GM19351 (cell line): ENCODE measurements at regions not wholly inside any gene's neighbourhood (a gene's known extent, or its start where the extent isn't known, plus 50 kb on each side); places are given as distances from the start of the nearest gene placed in this dataset.
"Not testable (repeated sequence)": the region's sequence is repeated elsewhere in the genome, so short reads cannot be mapped to it uniquely, and the experiment has no call there.

ENCODE experiments used
- ATAC-seq: cut with Tn5 transposase; IDR thresholded peaks from one replicate; pipeline ENCODE4 v1.9.1; 2021; ENCODE audit warnings: mild to moderate bottlenecking, moderate library complexity; ENCODE audit not compliant: unreplicated experiment

DNA sequence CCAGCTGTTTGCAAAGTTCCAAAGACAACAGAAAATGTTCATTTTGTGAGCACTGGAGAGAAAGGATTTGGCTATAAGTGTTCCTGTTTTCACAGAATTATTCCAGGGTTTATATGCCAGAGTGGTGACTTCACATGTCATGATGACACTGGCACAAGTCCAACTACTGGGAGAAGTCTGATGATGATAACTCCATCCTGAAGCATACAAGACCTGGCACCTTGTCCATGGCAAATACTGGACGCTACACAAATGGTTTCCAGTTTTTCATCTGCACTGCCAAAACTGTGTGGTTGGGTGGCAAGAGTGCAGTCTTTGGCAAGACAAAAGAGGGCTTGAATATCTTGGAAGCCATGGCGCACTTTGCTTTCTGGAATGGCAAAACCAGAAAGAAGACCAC is 385.0 kb downstream of the CDH11 start:
- no peak for ATAC-seq

DNA sequence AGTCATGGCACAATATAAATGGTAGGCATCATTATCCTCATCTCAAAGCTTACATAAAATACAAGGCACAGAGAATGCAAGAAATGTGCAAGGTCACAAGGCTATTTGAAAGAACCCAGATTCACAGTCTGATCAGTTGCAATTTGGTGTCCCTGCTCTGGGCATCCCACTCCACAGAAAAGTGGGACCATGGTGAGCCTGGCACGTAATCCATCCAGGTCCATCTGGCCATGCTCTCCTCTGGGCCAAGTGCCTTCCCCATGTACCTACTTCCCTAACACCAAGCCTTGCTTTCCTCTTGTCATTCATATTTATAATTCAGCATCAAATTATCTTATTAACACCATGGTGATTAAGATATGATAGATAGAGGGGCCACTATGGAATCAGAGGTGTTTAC is 390.0 kb downstream of the CDH11 start:
- no peak for ATAC-seq

DNA sequence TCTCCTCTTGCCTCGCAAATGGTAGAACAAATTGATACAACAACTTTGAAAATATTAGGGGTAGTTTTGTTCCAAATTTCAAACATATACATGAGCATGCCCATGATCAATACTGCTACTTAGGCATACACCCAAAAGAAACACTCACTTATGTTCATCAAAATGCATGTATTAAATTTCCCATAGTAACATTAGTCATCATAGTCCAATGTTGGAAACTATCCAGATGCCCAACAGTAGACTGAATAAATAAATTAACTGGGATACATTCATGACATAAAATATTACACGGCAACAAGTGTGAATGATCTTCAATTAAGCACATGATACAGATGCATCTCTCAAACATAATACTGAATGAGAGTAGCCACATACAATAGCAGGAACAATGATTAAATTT is 391.6 kb downstream of the CDH11 start:
- ATAC-seq, result no peak

DNA sequence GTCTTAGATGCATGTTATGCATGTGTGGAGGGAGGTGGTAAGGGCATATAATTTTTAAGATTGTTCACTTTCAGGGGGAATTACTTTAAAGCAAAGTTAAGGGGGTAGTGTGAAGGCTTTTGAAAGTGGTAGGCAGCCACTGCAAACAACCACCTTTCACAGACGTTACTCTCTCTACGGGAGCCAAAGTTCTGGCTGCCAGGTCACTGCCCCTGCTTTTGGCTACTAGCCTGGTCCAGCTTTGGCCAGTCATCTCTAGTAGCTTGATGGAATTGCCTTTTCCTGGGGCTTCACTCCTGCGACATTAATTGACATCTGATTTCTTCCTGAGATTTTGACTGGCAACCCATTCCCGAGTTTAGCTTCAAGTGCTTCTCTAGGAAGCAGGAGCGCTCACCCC is 397.5 kb downstream of the CDH11 start:
- no peak for ATAC-seq

DNA sequence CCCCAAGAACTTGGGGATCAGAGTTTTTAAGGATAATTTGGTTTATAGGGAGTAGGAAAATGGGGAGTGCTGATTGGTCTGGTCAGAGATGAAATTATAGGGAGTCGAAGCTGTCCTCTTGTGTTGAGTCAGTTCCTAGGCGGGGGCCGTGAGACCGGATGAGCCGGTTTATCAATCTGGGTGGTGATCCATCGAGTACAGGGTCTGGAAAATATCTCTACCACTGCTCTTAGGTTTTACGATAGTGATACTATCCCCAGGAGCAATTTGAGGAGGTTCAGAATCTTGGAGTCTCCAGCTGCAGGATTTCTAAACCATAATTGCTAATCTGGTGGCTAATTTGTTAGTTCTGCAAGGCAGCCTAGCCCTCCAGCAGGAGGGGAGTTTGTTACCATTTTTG is 403.4 kb downstream of the CDH11 start:
- no peak for ATAC-seq

DNA sequence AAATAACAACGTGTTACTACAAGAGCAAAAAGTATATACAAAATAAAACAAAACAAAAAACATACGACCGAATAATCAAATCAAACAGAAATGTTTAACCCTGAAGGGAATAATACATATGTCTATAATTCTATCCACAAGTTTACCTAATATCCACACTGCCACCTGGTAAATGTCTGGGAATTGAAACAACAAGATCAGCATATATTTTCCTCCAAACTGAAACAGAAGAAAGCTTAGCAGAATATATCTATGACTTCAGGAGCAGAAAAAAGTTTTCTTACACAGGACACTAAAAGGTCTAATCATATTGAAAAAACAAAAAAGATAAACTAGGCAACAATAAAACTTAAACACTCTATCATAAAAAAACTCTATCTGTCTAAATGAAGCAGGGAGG is 404.0 kb downstream of the CDH11 start:
- ATAC-seq, result no peak

DNA sequence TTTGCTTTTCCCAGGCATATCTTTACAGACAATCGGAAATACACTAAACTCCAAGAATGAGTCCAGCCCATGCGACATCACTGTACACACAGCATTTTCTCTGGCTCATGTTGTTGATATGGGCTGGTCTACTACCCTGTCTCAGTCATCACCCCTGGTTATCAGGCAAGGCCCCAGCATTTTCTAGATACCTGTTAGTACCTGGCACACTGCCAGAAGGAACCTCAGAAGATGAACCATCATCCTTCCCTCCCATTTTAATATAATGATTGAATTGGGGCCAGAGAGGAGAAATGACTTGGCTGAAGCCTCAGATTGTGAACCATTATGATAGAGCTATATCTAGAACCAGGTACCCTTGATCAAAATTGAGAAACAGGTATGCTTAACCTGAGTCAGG is 406.2 kb downstream of the CDH11 start:
- no peak for ATAC-seq

DNA sequence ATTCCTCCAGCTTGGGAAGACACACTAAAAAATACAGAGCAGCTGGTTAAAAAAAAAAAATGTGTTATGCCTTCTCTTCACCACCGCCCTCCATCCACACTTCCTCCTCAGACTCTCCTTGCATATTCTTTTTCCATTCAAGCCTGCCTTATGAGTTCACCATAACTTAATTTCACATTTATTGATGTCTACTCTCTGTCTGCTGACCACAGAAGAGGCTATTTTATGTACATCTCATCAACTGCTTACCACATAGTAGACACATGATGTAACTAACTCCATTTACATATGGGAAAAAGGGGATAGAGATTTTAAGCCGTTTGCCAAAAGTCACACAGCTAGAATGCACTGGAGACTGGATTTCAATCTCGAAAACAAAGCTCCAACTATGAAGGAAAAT is 409.8 kb downstream of the CDH11 start:
- no peak for ATAC-seq

DNA sequence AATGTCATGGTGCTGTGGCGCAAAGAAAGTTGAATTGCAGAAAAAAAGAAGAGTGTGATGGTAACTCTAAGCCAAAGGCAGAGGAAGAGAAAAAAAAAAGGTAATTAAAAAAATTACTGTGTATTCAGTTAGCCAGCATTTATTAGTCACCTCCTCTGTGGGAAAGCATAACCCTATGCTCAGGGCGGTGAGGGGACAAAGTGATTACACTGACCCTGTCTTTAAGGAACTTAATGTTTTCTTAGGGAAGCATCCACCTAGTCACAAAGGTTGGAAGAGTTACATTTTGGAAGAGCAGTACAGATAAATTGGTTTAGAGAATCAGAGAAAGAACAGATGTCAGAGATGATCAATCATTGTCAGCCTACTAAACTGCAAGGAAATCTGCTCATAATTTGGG is 410.3 kb downstream of the CDH11 start:
- no peak for ATAC-seq

DNA sequence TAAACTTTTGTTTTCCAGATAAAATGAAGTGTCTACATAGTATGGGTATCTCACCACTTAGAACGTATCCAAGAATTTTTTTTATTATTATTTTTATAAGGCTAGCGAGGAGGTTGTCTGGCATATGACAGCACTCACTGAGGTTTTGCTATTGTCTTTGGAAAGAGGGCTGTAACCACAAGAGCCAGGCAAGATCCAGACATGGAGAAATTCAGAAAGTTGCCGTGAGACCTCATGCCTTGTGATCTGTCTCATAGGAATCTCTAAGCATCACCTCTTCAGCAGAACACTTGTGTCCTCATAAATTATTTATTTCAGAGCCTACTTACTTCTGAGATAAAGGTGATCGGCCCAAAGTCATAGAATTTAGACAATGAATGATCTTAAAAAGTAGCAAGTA is 410.8 kb downstream of the CDH11 start:
- ATAC-seq, result no peak

DNA sequence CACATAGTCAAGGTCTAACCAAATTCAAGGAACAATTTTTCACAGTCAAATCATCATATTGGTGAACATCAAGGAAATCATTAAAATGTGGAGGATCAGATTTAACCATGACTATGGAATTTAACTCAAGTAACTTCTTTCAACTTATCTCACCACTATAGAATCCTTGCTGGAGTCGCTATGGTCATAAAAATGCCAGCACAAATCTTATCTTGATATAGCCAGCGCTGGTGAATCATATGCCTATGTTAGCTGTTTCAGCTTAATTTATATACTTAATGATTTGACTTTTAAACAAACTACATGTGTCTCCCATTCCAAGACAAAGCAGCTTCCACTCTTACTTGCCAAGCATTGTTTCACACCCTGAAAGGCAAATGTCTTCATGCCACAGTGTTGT is 416.4 kb downstream of the CDH11 start:
- ATAC-seq, result no peak

DNA sequence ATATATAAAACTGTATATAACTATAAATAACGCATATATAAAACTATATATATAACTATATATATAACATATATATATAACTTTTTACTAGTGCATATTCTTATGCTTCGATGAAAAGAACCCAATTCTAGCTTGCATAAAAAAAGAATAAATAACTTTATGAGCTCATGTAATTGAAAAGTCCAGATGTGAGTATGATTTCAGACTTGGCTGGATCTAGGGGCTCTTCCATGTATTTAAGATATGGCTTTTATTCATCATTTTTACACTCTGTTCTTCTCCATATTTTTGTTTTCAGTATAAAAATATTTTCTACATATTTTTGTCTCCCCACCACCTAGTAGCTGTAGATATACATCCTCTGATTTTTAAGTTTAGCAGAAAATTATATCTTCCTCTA is 417.5 kb downstream of the CDH11 start:
- no peak for ATAC-seq

DNA sequence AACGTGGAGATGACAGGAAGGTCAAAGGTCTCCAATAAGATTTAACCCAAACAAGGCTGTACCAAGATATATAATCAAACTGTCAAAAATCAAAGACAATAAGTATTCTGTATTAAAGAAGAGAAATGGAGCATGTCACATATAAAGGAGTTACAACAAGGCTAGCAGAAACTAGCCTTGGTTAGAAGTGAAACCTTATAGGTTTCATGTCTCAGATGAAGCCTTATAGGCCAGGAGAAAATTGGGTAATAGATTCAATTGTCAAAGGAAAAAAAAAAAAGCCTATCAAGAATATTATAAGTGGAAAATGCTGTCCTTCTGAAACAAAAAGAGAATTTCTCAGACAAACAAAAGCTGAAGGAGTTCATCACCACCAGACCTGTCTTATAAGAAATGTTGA is 419.4 kb downstream of the CDH11 start:
- no peak for ATAC-seq

DNA sequence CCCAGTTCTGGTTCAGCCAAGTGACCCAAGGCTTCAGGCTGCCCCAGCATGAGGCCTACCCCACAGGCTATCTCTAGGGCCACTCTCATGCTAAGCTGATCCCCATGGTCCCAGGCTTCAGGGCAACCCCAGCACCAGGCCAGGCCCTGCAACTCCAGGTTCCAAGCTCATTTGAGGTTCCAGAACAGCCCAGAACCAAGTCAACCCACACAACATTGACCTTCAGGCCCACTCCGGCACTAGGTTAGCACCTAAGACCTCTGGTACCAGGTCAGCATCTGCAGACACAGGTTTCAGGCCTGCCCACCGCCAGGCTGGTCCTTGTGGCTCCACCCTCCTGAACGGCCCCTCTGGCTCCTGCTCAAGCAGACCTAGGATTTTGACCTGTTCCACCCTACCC is 421.2 kb downstream of the CDH11 start:
- ATAC-seq, result no peak

DNA sequence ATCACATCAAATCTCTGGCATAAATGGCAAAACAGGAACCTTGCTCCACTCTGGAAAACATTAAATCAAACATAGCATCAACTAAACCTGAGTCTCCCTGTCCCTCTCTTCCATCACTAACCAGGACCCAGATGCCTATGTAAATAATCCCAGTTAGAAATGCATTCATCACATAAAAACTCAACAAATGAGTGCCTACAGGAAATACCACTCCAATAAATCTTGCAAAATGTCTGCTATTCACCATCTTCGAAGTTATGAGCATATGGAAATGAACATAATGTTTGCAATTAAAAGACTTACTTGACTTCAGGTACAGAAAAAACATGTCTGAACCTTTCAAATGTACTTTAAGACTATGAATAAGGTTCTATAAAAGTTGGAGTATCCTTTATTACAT is 425.0 kb downstream of the CDH11 start:
- ATAC-seq, result no peak

DNA sequence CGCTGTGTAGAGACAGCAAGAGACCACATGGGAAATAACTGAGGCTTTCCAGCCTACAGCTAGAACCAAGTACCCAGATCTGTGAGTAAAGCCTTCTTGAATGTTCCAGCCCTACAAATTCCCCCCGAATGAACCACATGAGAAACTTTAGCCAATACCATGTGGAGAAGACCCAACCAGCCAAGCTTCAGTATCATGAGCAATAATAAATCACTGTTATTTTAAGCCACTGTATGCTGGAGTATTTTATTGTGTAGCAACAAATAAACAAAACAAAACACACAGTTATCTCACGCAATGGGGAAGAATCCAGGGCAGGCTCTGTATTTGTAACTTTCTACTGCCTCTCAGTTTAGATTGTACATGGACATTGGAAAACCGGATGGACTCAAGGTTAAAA is 426.2 kb downstream of the CDH11 start:
- no peak for ATAC-seq

DNA sequence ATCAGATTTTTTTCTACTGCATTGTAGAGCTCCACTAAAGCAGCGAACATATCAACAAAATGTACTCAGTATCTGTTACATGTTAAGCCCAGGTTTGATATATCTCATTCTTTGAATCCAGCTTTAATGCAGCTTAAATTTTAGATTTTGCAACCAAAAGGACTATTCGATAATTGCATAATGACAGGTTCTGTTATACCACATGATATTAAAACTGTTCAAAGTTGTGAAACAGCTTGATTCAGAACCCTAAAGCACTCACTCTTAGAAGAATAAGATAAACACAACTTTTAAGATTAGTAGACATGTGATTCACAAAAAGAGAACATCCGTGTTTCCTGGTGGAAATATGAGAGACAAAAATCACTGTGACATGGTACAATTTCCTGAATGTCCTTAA is 427.9 kb downstream of the CDH11 start:
- no peak for ATAC-seq

DNA sequence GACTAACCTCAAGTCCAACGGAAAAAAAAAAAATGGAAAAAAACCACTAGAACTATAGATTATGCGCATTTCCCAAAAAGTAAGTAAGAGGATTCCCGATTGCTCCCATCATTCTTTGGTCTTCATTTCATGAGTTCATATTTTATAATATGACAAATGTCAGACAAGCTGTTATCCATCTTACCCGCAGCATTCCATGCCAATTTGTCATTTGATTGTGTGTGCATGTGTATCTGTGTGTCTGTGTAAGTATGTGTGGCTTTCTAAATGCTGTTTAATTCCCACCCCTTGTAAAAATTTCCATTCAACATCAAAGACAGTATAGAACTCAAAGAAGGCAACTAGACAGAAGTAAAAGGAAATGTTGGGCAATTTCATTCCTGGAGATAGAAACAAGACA is 434.1 kb downstream of the CDH11 start:
- ATAC-seq, result no peak

DNA sequence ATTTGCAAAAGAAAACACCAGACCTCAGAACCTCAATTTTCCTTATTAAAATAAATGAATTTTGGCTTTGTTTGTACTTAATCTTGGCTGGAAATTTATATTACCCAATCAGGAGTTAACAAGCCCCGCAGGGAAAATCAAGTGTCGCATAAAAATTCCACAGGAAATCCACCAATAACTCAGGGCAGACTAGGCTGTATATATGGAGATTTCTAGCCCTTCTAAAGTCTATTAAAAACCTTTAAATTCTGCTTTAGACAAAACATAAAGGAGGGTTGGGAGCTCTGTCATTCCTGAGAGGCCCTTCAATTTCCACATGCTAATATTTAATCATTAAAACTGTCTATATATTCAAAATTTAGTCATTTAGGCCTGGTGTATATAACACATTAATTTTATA is 434.7 kb downstream of the CDH11 start:
- ATAC-seq, result no peak

DNA sequence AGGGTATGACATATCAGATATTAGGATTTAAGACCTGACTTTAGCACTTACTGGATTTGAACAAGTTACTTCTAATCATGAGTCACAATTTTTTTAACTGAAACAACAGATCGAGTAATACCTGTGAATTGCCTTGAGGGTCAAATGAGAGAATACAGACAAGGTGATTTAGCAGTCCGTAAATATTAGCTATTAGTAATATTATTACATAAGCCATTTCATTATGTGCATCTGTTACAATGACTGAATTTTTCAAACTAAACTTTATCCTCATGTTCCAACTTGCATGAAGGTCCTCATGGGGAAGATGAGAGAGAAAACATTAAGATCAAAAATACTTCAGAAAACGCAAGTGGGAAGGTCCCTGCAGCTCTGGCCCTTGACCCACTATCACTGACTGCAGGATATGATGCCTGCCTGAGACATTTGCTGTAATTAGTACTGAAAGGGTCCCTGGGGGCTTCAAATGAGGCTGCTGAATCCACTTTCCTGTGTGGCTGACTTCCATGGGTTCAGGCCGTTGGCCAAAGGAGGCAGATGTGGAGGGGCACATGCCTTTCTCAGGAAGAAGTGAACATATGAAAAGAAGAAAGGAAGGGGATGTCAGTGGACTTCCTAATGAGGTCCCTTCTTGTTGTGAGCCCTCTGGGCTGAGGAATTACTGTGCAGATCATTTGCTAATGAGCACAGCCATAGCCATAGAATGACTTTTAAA is 441.7 kb downstream of the CDH11 start:
- ATAC-seq, result no peak

DNA sequence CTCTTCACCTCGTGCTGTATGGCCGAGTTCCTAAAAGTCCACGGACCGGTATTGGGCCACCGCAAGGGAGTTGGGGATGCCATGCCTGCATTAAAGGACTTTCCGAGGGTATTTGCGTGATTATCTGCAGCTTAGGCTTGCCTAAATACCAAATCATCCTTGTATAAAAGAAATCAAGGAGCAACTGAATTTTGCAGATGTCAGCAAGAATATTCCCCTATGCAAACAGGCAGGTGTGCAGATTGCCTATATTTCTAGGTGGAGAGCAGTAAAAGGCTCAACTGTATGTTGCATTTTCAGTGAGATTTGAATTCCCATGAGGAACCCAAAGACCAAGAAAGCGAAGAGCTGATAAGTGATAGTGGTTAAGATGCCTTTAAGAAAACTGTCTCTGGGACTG is 452.3 kb downstream of the CDH11 start:
- ATAC-seq, result no peak

DNA sequence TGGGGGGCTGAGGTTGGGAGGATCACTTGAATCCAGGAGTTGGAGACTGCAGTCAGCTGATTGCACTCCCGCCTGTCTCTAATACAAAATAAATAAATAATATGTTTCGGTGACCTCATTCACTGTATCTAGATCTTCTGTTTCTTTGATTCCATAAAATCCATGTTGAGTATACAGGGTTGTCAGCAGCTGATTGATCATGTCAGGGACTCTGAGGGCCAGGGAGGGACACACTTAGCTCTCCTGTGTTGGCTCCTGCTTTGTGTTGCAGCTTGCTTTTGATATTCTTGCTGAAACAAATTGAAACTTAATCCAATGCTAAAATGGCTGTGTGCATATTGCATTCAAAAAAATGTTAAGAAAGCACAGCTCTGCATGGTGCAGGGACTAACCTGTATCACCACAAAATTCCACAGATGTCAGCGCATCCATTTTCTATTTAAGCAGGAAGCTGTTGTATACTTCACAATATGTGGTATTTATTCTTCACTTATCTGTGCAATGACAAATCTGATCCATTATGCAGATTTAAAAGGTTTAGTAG is 454.5 kb downstream of the CDH11 start:
- ATAC-seq, result no peak

DNA sequence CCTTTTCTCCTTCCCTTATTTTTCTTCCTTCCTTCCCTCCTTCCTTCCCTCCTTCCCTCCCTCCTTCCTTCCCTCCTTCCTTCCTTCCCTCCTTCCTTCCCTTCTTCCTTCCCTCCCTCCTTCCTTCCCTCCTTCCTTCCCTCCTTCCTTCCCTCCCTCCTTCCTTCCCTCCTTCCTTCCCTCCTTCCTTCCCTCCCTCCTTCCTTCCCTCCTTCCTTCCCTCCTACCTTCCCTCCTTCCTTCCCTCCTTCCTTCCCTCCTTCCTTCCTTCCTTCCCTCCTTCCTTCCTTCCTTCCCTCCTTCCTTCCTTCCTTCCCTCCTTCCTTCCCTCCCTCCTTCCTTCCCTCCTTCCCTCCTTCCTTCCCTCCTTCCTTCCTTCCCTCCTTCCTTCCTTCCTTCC is 459.6 kb downstream of the CDH11 start:
- not testable (repeated sequence) for ATAC-seq
